ENCODE measurements at regions not wholly inside any gene's neighbourhood (a gene's known extent, or its start where the extent isn't known, plus 50 kb on each side); places are given as distances from the start of the nearest gene placed in this dataset.

- TF ChIP-seq, protein P1, sequence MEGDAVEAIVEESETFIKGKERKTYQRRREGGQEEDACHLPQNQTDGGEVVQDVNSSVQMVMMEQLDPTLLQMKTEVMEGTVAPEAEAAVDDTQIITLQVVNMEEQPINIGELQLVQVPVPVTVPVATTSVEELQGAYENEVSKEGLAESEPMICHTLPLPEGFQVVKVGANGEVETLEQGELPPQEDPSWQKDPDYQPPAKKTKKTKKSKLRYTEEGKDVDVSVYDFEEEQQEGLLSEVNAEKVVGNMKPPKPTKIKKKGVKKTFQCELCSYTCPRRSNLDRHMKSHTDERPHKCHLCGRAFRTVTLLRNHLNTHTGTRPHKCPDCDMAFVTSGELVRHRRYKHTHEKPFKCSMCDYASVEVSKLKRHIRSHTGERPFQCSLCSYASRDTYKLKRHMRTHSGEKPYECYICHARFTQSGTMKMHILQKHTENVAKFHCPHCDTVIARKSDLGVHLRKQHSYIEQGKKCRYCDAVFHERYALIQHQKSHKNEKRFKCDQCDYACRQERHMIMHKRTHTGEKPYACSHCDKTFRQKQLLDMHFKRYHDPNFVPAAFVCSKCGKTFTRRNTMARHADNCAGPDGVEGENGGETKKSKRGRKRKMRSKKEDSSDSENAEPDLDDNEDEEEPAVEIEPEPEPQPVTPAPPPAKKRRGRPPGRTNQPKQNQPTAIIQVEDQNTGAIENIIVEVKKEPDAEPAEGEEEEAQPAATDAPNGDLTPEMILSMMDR (conservative IDR thresholded peaks at IDR 0.05) = no peak
These were observed 1024.3 kb downstream of the BRD1 start for GRCh38 chr22:48803171-48803947.

DNA sequence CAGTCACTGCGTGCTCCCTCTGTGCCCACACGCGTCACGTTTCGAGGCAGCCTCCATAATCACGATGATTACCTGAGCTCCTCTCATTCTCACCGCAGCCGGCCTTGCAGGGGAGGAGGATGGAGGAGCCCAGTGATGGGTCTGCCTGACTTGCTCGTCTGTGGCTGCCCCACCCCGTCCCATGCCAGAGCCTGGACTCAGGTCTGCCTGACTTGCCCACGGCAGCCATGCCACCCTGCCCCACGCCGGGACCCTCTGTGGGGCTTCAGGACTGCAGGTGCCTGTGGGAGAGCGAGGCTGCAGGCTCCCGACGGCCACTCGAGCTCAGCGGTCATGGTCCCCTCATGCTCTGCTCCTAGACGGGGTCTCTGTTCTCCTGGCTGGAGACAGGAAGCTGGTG lies 1025.1 kb downstream of the BRD1 start:
- TF ChIP-seq, protein P1 (conservative IDR thresholded peaks at IDR 0.05) = no peak

More at GRCh38 chr22:48803171-48803947, 1024.3 kb downstream of the BRD1 start:
- H3K27ac ChIP-seq = no peak overlapping the region

GRCh38 chr22:48800886-48801607 lies 1026.6 kb downstream of the BRD1 start:
- TF ChIP-seq, protein P1 (conservative IDR thresholded peaks at IDR 0.05) = no peak
- no peak overlapping the region for H3K27ac ChIP-seq

More for the DNA sequence above, 1025.1 kb downstream of the BRD1 start:
- no peak overlapping the region for H3K27ac ChIP-seq

- H3K27ac ChIP-seq = no peak overlapping the region
- TF ChIP-seq, protein P1 (conservative IDR thresholded peaks at IDR 0.05) = no peak
These were observed 1027.4 kb downstream of the BRD1 start for GRCh38 chr22:48800036-48800885.

DNA sequence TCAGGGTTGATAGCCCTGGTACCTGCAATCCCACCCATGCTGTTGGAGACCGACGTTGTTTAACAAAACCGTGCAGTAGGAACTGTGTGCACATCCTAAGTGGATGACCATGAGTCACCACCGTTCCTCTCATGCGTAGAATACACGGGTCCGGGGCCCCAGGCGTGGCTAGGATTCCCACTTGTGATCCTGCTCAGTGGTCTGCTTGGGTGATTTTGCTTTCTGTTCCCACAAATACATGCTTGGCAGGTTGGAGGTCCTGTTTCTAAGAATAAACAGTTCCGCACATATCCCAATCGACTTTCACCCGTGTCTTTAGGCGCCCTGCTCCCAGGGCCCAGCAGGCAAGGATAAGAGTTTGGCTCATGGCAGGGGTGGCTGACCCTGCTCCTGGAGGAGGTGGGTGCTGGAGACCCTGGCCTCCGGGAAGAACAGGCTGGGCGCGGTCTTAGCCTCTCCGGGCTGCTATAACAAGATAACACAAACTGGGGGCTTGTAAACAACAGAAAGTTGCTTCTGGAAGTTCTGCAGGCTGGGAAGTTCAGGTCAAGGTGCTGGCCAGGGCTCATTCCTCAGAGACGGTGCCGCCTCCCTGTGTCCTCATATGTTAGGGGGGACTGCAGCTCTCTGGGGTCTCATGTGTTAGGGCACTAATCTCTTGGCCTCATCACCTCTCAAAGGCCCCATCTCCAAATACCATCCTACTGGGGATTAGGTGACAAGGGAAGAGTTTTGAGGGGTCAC lies 1028.3 kb downstream of the BRD1 start:
- TF ChIP-seq, protein P1 (conservative IDR thresholded peaks at IDR 0.05) = no peak
- no peak overlapping the region for H3K27ac ChIP-seq

DNA sequence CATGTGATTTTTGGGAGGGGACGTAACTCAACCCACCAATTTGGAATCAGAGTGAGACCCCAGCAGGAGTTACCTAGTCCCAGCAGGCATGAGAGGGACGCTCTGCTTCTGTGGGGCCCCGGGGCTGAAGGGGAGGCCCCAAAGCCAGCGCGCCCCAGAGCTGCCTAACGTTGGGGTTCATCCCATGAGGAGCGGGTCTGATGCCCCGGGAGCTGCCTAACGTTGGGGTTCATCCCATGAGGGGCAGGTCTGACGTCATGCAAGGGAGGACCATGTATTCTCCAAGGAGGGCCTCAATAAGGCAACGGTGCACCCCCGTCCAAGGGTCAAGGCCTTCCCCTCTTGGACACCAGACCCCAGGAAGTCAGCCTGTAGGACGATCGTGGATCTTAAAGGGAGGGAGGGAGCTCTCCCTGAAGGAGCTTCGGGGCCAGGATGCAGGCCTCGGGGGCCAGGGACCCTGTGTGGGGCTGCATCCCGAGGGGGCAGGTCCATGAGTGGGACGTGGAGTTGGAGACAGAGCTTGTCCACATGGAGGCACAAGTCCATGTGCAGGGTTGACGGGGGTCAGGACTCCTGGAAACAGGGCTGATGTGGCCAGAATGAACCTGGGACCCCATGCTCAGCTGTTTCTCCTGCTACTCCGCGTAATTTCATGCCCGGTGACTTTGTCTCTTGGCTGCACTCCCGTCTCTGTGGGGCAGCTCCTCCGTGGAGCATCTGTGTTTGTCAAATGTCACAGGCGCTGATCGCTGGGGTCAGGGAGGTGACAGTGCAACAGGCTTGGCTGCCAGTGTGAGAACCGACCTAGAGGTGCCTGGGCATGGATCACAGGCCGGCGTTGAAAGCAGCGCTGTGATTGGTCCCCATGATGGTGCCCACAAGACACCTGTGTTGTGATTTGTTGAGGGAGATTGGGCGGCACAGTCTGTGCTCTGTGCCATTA lies 1029.1 kb downstream of the BRD1 start:
- TF ChIP-seq, protein P1 (conservative IDR thresholded peaks at IDR 0.05) = no peak
- H3K27ac ChIP-seq = no peak overlapping the region

Data from VCaP (cell line).